WTC11 (cell line): ENCODE measurements at regions not wholly inside any gene's neighbourhood (a gene's known extent, or its start where the extent isn't known, plus 50 kb on each side); places are given as distances from the start of the nearest gene placed in this dataset.

Source experiments
- ATAC-seq: fragments of 200-7000 bp; cut with Tn5 transposase; 2 replicates; pipeline ENCODE4 v1.10.0; 2021; ENCODE audit warnings: mild to moderate bottlenecking, moderate library complexity
- CTCF ChIA-PET: fragments of 300-600 bp; sonication (Branson Sonifier 250); formaldehyde crosslinking; loops from one replicate; lab custom pipeline; 2021; ENCODE audit warnings: antibody characterized with exemption; lab: Charles Lee
- POLR2A ChIA-PET: fragments of 350-600 bp; sonication (Branson Sonifier 250); formaldehyde crosslinking; loops from one replicate; lab custom pipeline; 2021; ENCODE audit warnings: antibody characterized with exemption; lab: Charles Lee
- DNase-seq: peaks from one replicate; pipeline ENCODE4 v3.0.0; 2021; ENCODE audit warnings: low spot score
- H3K27ac Mint-ChIP-seq: 2 replicates; pipeline ENCODE4 v1.8.0; 2021; ENCODE audit warnings: mixed read lengths
- H3K27me3 Mint-ChIP-seq: 2 replicates; pipeline ENCODE4 v1.8.0; 2021; ENCODE audit warnings: low read depth, mild to moderate bottlenecking, moderate library complexity, mixed read lengths
- H3K36me3 Mint-ChIP-seq: 2 replicates; pipeline ENCODE4 v1.8.0; 2021; ENCODE audit warnings: mixed read lengths
- H3K4me1 Mint-ChIP-seq: 2 replicates; pipeline ENCODE4 v1.8.0; 2022; ENCODE audit warnings: mixed read lengths
- H3K4me3 Mint-ChIP-seq: 2 replicates; pipeline ENCODE4 v1.8.0; 2021; ENCODE audit warnings: mild to moderate bottlenecking, moderate library complexity, mixed read lengths
- H3K9me3 Mint-ChIP-seq: 2 replicates; pipeline ENCODE4 v1.8.0; 2021; ENCODE audit warnings: mixed read lengths
- ARID4B ChIP-seq: sonication (generic); formaldehyde crosslinking; IDR thresholded peaks from 2 replicates; pipeline ENCODE4 v1.8.0; 2023; ENCODE audit warnings: missing genetic modification reagents, mild to moderate bottlenecking, borderline replicate concordance
- ATF1 ChIP-seq: sonication (generic); formaldehyde crosslinking; IDR thresholded peaks from 2 replicates; pipeline ENCODE4 v1.8.1; 2023; ENCODE audit warnings: mild to moderate bottlenecking, moderate library complexity, missing genetic modification reagents
- CREM ChIP-seq: sonication (generic); formaldehyde crosslinking; IDR thresholded peaks from 2 replicates; pipeline ENCODE4 v1.8.1; 2022; ENCODE audit warnings: mild to moderate bottlenecking, missing genetic modification reagents, moderate library complexity
- CTCF ChIP-seq: fragments of 200-600 bp; IDR thresholded peaks from 2 replicates; pipeline ENCODE4 v1.8.0; 2022; ENCODE audit warnings: antibody characterized with exemption
- E2F1 ChIP-seq: sonication (generic); formaldehyde crosslinking; IDR thresholded peaks from 2 replicates; pipeline ENCODE4 v1.8.0; 2022; ENCODE audit warnings: mild to moderate bottlenecking, missing genetic modification reagents
- GABPB1 ChIP-seq: sonication (generic); formaldehyde crosslinking; IDR thresholded peaks from 2 replicates; pipeline ENCODE4 v1.8.1; 2023; ENCODE audit warnings: mild to moderate bottlenecking, missing genetic modification reagents
- HMGXB4 ChIP-seq: sonication (generic); formaldehyde crosslinking; IDR thresholded peaks from 2 replicates; pipeline ENCODE4 v1.8.1; 2023; ENCODE audit warnings: mild to moderate bottlenecking, moderate library complexity, missing genetic modification reagents
- IRF1 ChIP-seq: sonication (generic); formaldehyde crosslinking; IDR thresholded peaks from 2 replicates; pipeline ENCODE4 v1.8.0; 2023; ENCODE audit warnings: missing genetic modification reagents
- MAX ChIP-seq: sonication (generic); formaldehyde crosslinking; IDR thresholded peaks from 2 replicates; pipeline ENCODE4 v1.8.0; 2022; ENCODE audit warnings: mild to moderate bottlenecking, missing genetic modification reagents
- NFATC4 ChIP-seq: fragments of 250-450 bp; sonication (Bioruptor Pico); IDR thresholded peaks from 2 replicates; pipeline ENCODE4 v1.9.0; 2021; ENCODE audit warnings: mild to moderate bottlenecking
- NFE2L1 ChIP-seq: sonication (generic); formaldehyde crosslinking; IDR thresholded peaks from 2 replicates; pipeline ENCODE4 v1.8.1; 2023; ENCODE audit warnings: missing genetic modification reagents
- RELA ChIP-seq: sonication (generic); formaldehyde crosslinking; IDR thresholded peaks from 2 replicates; pipeline ENCODE4 v1.8.1; 2022; ENCODE audit warnings: missing genetic modification reagents, mild to moderate bottlenecking, borderline replicate concordance
- SP1 ChIP-seq: sonication (generic); formaldehyde crosslinking; conservative IDR thresholded peaks from 2 replicates; pipeline ENCODE4 v1.8.1; 2022; ENCODE audit warnings: missing genetic modification reagents
- TEAD4 ChIP-seq: sonication (generic); formaldehyde crosslinking; IDR thresholded peaks from 2 replicates; pipeline ENCODE4 v1.8.0; 2022; ENCODE audit warnings: mild to moderate bottlenecking, missing genetic modification reagents
- USF1 ChIP-seq: sonication (generic); formaldehyde crosslinking; IDR thresholded peaks from 2 replicates; pipeline ENCODE4 v1.8.0; 2022; ENCODE audit warnings: mild to moderate bottlenecking, missing genetic modification reagents
- ZNF425 ChIP-seq: fragments of 250-450 bp; sonication (Bioruptor Pico); conservative IDR thresholded peaks from 2 replicates; pipeline ENCODE4 v1.9.0; 2021; ENCODE audit warnings: mild to moderate bottlenecking
- ZNF512 ChIP-seq: sonication (generic); formaldehyde crosslinking; IDR thresholded peaks from 2 replicates; pipeline ENCODE4 v1.8.1; 2022; ENCODE audit warnings: missing genetic modification reagents, borderline replicate concordance

- TF ChIP-seq HMGXB4 (CRISPR knock-in tag) (no peak), MAX (CRISPR knock-in tag) (no peak), CREM (CRISPR knock-in tag) (no peak), GABPB1 (no peak)
These were observed 492.6 kb downstream of the TUSC7 start (continued) for GRCh38 chr3:117201901-117202774.

GRCh38 chr3:117217355-117217754 lies 507.8 kb downstream of the TUSC7 start:
- H3K27ac Mint-ChIP-seq, result no peak overlapping the region
- ATAC-seq (no peak), DNase-seq (no peak)
- H3K36me3 Mint-ChIP-seq, result no peaks in the 10 kb centered on the region
- H3K27me3 Mint-ChIP-seq, result no peaks in the 10 kb centered on the region
- POLR2A ChIA-PET, result no interaction called here
- no peak overlapping the region for H3K4me3 Mint-ChIP-seq
- H3K9me3 Mint-ChIP-seq, result peaks cover 7% of the 10 kb centered on the region
- peaks cover 20% of the 10 kb centered on the region for H3K4me1 Mint-ChIP-seq
- CTCF ChIA-PET, result no interaction called here
- TF ChIP-seq E2F1 (CRISPR knock-in tag), result no peak
- TF ChIP-seq IRF1 (CRISPR knock-in tag), result no peak
- no peak for TF ChIP-seq ARID4B (CRISPR knock-in tag)
- no peak for TF ChIP-seq RELA (CRISPR knock-in tag)
- no peak for TF ChIP-seq NFE2L1 (CRISPR knock-in tag)
- TF ChIP-seq ATF1 (CRISPR knock-in tag), result no peak
- no peak for TF ChIP-seq GABPB1
- TF ChIP-seq TEAD4 (CRISPR knock-in tag), result no peak
- TF ChIP-seq ZNF425 (CRISPR knock-in tag), result no peak
- no peak for TF ChIP-seq ZNF512 (CRISPR knock-in tag)
- no peak for TF ChIP-seq SP1
- TF ChIP-seq CTCF, result no peak
- TF ChIP-seq NFATC4, result no peak
- TF ChIP-seq USF1 (CRISPR knock-in tag), result no peak
